ENCODE measurements at regions not wholly inside any gene's neighbourhood (a gene's known extent, or its start where the extent isn't known, plus 50 kb on each side); places are given as distances from the start of the nearest gene placed in this dataset.

GRCh38 chr14:58709949-58710348 lies 72.2 kb downstream of the DACT1 start:
- no peak for TF ChIP-seq CTCF (IDR thresholded peaks at IDR 0.05; ENCODE audit: low read depth, low read length, poor library complexity, severe bottlenecking)
- no peak for TF ChIP-seq EZH2phosphoT487 (IDR thresholded peaks at IDR 0.05; ENCODE audit: borderline replicate concordance, low read length)

All from DOHH2 (cell line).